ENCODE measurements at regions not wholly inside any gene's neighbourhood (a gene's known extent, or its start where the extent isn't known, plus 50 kb on each side); places are given as distances from the start of the nearest gene placed in this dataset.
"Not testable (repeated sequence)": the region's sequence is repeated elsewhere in the genome, so short reads cannot be mapped to it uniquely, and the experiment has no call there.

DNA sequence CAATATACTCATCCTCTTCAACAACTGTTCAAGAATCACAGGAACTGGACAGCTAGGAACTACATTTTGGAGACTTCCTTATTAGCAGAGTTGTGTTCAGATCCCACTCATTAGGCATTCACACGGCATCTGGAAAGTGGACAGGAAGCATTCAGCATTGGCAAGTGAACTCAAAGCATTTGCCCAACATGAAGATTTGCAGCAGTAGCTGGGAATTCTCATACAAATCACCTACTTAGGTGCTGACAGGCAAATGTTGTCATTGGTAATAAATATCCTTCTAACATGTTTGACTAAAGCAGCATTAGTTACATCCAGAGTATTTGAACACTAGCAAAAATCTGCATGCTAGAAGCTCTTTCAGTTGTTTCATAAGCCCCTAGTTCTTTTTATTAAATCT is 350.8 kb downstream of the PTH2R start:
- no peaks in the 10 kb centered on the region for H3K27me3 ChIP-seq (ENCODE audit: insufficient read depth, low read depth)
- no TSS peak for BruUV-seq (replicated peaks)
- H3F3A ChIP-seq (ENCODE audit: insufficient read depth, low read depth): no peaks in the 10 kb centered on the region
- no peak overlapping the region for H3K4me2 ChIP-seq
- no peak for DNase-seq
- no peak overlapping the region for H3K4me3 ChIP-seq
- ChIA-PET CTCF (no interaction called here), POLR2A (ENCODE audit: unreplicated experiment) (no interaction called here)
- H4K20me1 ChIP-seq (ENCODE audit: insufficient read depth): no peaks in the 10 kb centered on the region
- intact Hi-C loops (cut with micrococcal nuclease; ENCODE audit: unreplicated experiment): no loop called here
- H2AFZ ChIP-seq: no peak overlapping the region
- no peaks in the 10 kb centered on the region for H3K9me3 ChIP-seq (ENCODE audit: insufficient read depth, low read depth)
- no peaks in the 10 kb centered on the region for H3K36me3 ChIP-seq (ENCODE audit: low read depth)
- H3K4me1 ChIP-seq (replicated peaks; ENCODE audit: insufficient read depth): no peaks in the 10 kb centered on the region
- H3K27ac ChIP-seq: no peak overlapping the region
- H3K9me2 ChIP-seq (ENCODE audit: insufficient read depth): no peaks in the 10 kb centered on the region
- no peaks in the 10 kb centered on the region for H3K79me2 ChIP-seq (ENCODE audit: low read depth)
- TF ChIP-seq, protein P1, sequence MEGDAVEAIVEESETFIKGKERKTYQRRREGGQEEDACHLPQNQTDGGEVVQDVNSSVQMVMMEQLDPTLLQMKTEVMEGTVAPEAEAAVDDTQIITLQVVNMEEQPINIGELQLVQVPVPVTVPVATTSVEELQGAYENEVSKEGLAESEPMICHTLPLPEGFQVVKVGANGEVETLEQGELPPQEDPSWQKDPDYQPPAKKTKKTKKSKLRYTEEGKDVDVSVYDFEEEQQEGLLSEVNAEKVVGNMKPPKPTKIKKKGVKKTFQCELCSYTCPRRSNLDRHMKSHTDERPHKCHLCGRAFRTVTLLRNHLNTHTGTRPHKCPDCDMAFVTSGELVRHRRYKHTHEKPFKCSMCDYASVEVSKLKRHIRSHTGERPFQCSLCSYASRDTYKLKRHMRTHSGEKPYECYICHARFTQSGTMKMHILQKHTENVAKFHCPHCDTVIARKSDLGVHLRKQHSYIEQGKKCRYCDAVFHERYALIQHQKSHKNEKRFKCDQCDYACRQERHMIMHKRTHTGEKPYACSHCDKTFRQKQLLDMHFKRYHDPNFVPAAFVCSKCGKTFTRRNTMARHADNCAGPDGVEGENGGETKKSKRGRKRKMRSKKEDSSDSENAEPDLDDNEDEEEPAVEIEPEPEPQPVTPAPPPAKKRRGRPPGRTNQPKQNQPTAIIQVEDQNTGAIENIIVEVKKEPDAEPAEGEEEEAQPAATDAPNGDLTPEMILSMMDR (conservative IDR thresholded peaks at IDR 0.05): no peak
- TF ChIP-seq EZH2 (IDR thresholded peaks at IDR 0.05; ENCODE audit: low read depth): no peak

DNA sequence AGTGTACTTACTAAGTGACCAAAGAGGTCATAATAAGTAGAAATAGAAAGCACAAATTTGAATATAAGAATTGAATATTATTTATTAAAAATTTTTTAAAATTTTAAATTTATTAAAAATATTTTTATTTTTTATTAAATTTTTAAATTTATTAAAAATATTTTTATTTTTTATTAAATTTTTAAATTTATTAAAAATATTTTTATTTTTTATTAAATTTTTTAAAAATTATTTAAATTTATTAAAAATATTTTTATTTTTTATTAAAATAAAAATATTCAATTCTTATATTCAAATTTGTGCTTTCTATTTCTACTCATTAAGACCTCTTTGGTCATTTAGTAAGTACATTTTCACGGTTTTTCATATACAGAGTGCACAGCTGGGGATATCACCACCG is 366.5 kb downstream of the PTH2R start:
- intact Hi-C loops (cut with micrococcal nuclease; ENCODE audit: unreplicated experiment); H3K9me2 ChIP-seq (ENCODE audit: insufficient read depth); H3K36me3 ChIP-seq (ENCODE audit: low read depth); H3K4me1 ChIP-seq (replicated peaks; ENCODE audit: insufficient read depth); DNase-seq; H4K20me1 ChIP-seq (ENCODE audit: insufficient read depth); H3K27ac ChIP-seq; H3K4me2 ChIP-seq; POLR2A ChIA-PET (ENCODE audit: unreplicated experiment); BruUV-seq (replicated peaks); CTCF ChIA-PET; H2AFZ ChIP-seq; H3K9me3 ChIP-seq (ENCODE audit: insufficient read depth, low read depth); H3K27me3 ChIP-seq (ENCODE audit: insufficient read depth, low read depth); H3F3A ChIP-seq (ENCODE audit: insufficient read depth, low read depth); H3K4me3 ChIP-seq; H3K79me2 ChIP-seq (ENCODE audit: low read depth): not testable (repeated sequence)

DNA sequence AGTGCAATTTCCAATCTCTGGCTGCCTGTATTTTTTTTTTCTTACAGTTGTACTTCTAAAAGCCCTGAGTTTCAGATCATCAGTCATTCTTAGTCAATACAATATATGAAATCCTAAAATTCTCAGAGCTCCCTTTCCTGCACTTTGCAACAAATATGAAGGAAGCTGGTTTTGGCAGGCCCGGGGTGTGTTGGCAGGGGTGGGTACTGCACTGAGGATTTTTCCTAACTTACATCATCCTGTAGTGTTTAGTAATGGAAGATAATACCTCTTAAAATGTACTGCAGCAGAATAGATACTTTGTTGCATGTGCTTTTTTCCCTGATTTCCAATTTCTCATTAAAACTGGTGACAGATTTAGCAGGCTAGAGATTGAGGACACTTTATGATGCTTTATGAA is 374.6 kb downstream of the PTH2R start:
- no peaks in the 10 kb centered on the region for H3K36me3 ChIP-seq (ENCODE audit: low read depth)
- H3K9me2 ChIP-seq (ENCODE audit: insufficient read depth): no peaks in the 10 kb centered on the region; the same call in 1 of the 2 replicates
- intact Hi-C loops (cut with micrococcal nuclease; ENCODE audit: unreplicated experiment): no loop called here
- no peaks in the 10 kb centered on the region for H3K79me2 ChIP-seq (ENCODE audit: low read depth)
- no peaks in the 10 kb centered on the region for H3K9me3 ChIP-seq (ENCODE audit: insufficient read depth, low read depth)
- no TSS peak for BruUV-seq (replicated peaks)
- ChIA-PET CTCF (no interaction called here), POLR2A (ENCODE audit: unreplicated experiment) (no interaction called here)
- TF ChIP-seq EZH2 (IDR thresholded peaks at IDR 0.05; ENCODE audit: low read depth): no peak
- TF ChIP-seq, protein P1 (conservative IDR thresholded peaks at IDR 0.05): no peak
- no peak overlapping the region for H3K27ac ChIP-seq
- DNase-seq: no peak
- H3F3A ChIP-seq (ENCODE audit: insufficient read depth, low read depth): no peaks in the 10 kb centered on the region
- H4K20me1 ChIP-seq (ENCODE audit: insufficient read depth): no peaks in the 10 kb centered on the region
- H3K4me1 ChIP-seq (replicated peaks; ENCODE audit: insufficient read depth): no peaks in the 10 kb centered on the region
- no peak overlapping the region for H2AFZ ChIP-seq
- H3K27me3 ChIP-seq (ENCODE audit: insufficient read depth, low read depth): no peaks in the 10 kb centered on the region
- no peak overlapping the region for H3K4me3 ChIP-seq
- H3K4me2 ChIP-seq: no peak overlapping the region

DNA sequence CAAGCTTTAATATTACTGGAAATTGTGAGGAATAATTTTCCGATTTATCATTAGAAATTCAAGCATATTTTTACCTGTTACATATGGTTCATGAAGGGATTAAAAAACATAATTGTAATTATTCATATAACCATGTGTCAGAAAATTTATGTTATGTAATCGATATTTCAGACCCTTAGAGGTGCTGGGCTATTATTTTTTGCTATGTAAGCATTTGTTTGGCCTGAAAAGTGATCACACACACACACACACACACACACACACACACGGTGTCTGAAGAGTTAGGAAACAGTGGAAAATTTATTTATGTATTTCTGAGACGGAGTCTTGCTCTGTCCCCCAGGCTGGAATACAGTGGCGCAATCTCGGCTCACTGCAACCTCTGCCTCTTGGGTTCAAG is 375.5 kb downstream of the PTH2R start:
- ChIA-PET CTCF (no interaction called here), POLR2A (ENCODE audit: unreplicated experiment) (no interaction called here)
- Histone ChIP-seq H4K20me1 (ENCODE audit: insufficient read depth) (no peaks in the 10 kb centered on the region), H3K4me3 (no peak overlapping the region), H3K9me3 (ENCODE audit: insufficient read depth, low read depth) (no peaks in the 10 kb centered on the region), H3K36me3 (ENCODE audit: low read depth) (no peaks in the 10 kb centered on the region), H3K9me2 (ENCODE audit: insufficient read depth) (no peaks in the 10 kb centered on the region; the same call in 1 of the 2 replicates), H3K79me2 (ENCODE audit: low read depth) (no peaks in the 10 kb centered on the region), H3F3A (ENCODE audit: insufficient read depth, low read depth) (no peaks in the 10 kb centered on the region), H3K27me3 (ENCODE audit: insufficient read depth, low read depth) (no peaks in the 10 kb centered on the region), H3K4me1 (replicated peaks; ENCODE audit: insufficient read depth) (no peaks in the 10 kb centered on the region), H3K27ac (no peak overlapping the region), H2AFZ (no peak overlapping the region), H3K4me2 (no peak overlapping the region)
- BruUV-seq (replicated peaks): no TSS peak
- TF ChIP-seq, protein P1 (conservative IDR thresholded peaks at IDR 0.05): no peak
- TF ChIP-seq EZH2 (IDR thresholded peaks at IDR 0.05; ENCODE audit: low read depth): no peak
- intact Hi-C loops (cut with micrococcal nuclease; ENCODE audit: unreplicated experiment): no loop called here
- no peak for DNase-seq
